ENCODE measurements at regions not wholly inside any gene's neighbourhood (a gene's known extent, or its start where the extent isn't known, plus 50 kb on each side); places are given as distances from the start of the nearest gene placed in this dataset.
A peak's percentile ranks its signal among the peaks of the same experiment; 100 is the strongest.

DNA sequence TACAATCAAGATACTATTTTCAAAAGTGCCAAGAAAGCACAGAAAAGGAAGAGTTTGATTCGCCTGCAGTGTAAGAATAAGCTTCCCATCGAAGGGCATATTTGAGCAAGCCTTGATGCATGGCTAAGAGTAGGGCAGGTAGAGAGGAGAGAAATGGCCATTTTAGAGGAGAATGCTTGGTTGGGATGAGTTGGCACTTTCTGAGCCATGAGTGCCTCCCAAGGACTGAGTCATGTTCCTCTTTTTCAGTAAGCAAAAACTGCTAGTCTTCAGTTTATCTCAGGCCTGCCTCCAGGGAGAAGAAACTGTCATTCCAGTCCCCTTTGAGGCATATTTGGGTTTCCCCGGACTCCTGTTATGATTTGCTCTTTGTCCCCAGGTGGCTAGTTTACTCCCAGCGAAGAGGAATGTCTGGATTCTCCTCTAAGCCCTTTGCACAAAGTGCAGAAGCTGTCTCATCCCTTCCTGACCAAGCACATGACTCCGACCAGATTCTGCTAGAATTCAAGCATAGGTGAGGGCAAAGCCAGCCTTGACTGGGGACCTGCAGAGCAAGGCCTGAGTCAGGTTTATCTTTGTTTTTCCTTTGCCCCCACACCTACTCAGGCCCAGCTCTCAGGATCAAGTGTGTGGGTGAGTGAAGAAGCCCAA, 115.2 kb downstream of the TTC32 start:
- H3K4me2 ChIP-seq (ENCODE audit: unreplicated experiment), result peak overlapping the region; percentile 49
- TF ChIP-seq EZH2 (IDR thresholded peaks at IDR 0.05; ENCODE audit: insufficient read depth, poor library complexity, severe bottlenecking), result no peak
- TF ChIP-seq EZH2phosphoT487 (IDR thresholded peaks at IDR 0.05; ENCODE audit: insufficient read depth, low read depth), result no peak
- DNase-seq, result peak; percentile 91

GRCh38 chr2:19785867-19786266, 115.9 kb downstream of the TTC32 start:
- H3K9me2 ChIP-seq (ENCODE audit: insufficient read depth), result no peaks in the 10 kb centered on the region
- H3K4me3 ChIP-seq, result no peak overlapping the region
- peak overlapping the region; percentile 71 for H3K9ac ChIP-seq
- no peaks in the 10 kb centered on the region for H3K79me2 ChIP-seq (ENCODE audit: insufficient read depth)
- peak overlapping the region; percentile 94 for H3K27ac ChIP-seq
- no peaks in the 10 kb centered on the region for H3K27me3 ChIP-seq (replicated peaks; ENCODE audit: insufficient read depth)
- H3K4me1 ChIP-seq (ENCODE audit: insufficient read depth), result peaks cover 22% of the 10 kb centered on the region
- H2AFZ ChIP-seq, result peak overlapping the region; percentile 47
- no peaks in the 10 kb centered on the region for H4K20me1 ChIP-seq (ENCODE audit: insufficient read depth)
- H3K36me3 ChIP-seq (ENCODE audit: low read depth), result no peaks in the 10 kb centered on the region
- no peak for TF ChIP-seq EZH2phosphoT487 (IDR thresholded peaks at IDR 0.05; ENCODE audit: insufficient read depth, low read depth)
- TF ChIP-seq EZH2 (IDR thresholded peaks at IDR 0.05; ENCODE audit: insufficient read depth, poor library complexity, severe bottlenecking), result no peak
- 86 to 87% methylated on average over 4 of the region's 4 CpGs for WGBS, 2 experiments (ENCODE audit: low coverage in 1 of 2, low lambda C conversion rate in 2 of 2, missing lambda C conversion rate in 2 of 2)
- peak; percentile 42 for DNase-seq
- peaks cover 18% of the 10 kb centered on the region for H3F3A ChIP-seq (ENCODE audit: insufficient read depth)
- H3K4me2 ChIP-seq (ENCODE audit: unreplicated experiment), result peak overlapping the region; percentile 49
- no peaks in the 10 kb centered on the region for H3K9me3 ChIP-seq (ENCODE audit: low read depth)
- in situ Hi-C loops (cut with MboI), result no loop called here

More for the DNA sequence above, 115.2 kb downstream of the TTC32 start:
- H3K27me3 ChIP-seq (replicated peaks; ENCODE audit: insufficient read depth), result no peaks in the 10 kb centered on the region
- WGBS, 2 experiments (ENCODE audit: low coverage in 1 of 2, low lambda C conversion rate in 2 of 2, missing lambda C conversion rate in 2 of 2), result 45 to 46% methylated on average over 5 of the region's 5 CpGs
- no peak overlapping the region for H3K4me3 ChIP-seq
- H3K9ac ChIP-seq, result peak overlapping the region; percentile 71
- peak overlapping the region; percentile 47 for H2AFZ ChIP-seq
- H3K79me2 ChIP-seq (ENCODE audit: insufficient read depth), result no peaks in the 10 kb centered on the region
- H3K36me3 ChIP-seq (ENCODE audit: low read depth), result no peaks in the 10 kb centered on the region
- H3K9me3 ChIP-seq (ENCODE audit: low read depth), result no peaks in the 10 kb centered on the region
- in situ Hi-C loops (cut with MboI), result no loop called here
- peaks cover 22% of the 10 kb centered on the region for H3K4me1 ChIP-seq (ENCODE audit: insufficient read depth)
- peak overlapping the region; percentile 94 for H3K27ac ChIP-seq
- H3F3A ChIP-seq (ENCODE audit: insufficient read depth), result peaks cover 18% of the 10 kb centered on the region
- no peaks in the 10 kb centered on the region for H3K9me2 ChIP-seq (ENCODE audit: insufficient read depth)
- no peaks in the 10 kb centered on the region for H4K20me1 ChIP-seq (ENCODE audit: insufficient read depth)

DNA sequence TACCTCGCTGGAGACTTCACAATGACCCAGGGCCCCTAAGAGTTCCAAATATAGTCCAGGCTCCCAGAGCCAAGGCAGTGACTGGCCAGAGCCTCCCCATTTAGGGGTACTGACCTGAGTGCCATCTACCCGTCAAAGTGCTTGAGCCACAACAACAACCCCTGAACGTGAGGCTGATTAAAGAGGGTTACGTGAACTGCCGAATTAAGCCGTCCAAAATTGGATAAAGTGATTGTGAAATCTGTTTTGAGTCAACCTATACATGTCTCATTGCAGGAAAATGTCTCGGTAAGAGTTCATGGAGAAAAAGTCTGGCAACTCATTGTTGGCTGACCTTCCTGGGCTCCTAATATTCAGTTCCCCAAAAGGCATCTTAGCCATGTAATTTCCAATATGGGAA, 116.3 kb downstream of the TTC32 start:
- Histone ChIP-seq H3K9me2 (ENCODE audit: insufficient read depth) (no peaks in the 10 kb centered on the region), H3F3A (ENCODE audit: insufficient read depth) (peaks cover 18% of the 10 kb centered on the region)

DNA sequence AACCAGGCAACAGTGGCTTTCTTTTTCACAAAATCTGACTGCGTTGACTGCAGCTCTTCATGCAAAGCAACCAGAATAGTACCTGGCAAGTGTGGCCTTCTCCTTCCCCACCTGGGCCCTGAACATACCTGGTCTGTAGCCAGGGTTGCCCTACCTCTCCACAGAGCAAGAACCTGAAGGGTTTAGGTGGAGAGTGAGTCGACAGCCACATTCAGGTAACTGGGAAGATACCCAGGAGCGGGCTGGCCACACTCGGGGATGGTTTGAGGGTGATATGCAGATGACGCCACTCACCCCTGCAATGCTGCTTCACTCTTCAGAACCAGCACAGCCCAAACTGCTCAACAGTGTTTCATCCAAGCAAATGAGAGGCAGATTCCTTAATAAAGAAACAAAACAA, 117.3 kb downstream of the TTC32 start:
- no peak overlapping the region for H3K9ac ChIP-seq
- in situ Hi-C loops (cut with MboI), result no loop called here
- H3F3A ChIP-seq (ENCODE audit: insufficient read depth), result peaks cover 18% of the 10 kb centered on the region
- H3K36me3 ChIP-seq (ENCODE audit: low read depth), result no peaks in the 10 kb centered on the region
- peaks cover 22% of the 10 kb centered on the region for H3K4me1 ChIP-seq (ENCODE audit: insufficient read depth)
- WGBS, 2 experiments (ENCODE audit: low coverage in 1 of 2, low lambda C conversion rate in 2 of 2, missing lambda C conversion rate in 2 of 2), result 90 to 93% methylated on average over 5 of the region's 5 CpGs
- H3K9me2 ChIP-seq (ENCODE audit: insufficient read depth), result no peaks in the 10 kb centered on the region
- no peak for TF ChIP-seq EZH2phosphoT487 (IDR thresholded peaks at IDR 0.05; ENCODE audit: insufficient read depth, low read depth)
- TF ChIP-seq EZH2 (IDR thresholded peaks at IDR 0.05; ENCODE audit: insufficient read depth, poor library complexity, severe bottlenecking), result no peak
- no peaks in the 10 kb centered on the region for H4K20me1 ChIP-seq (ENCODE audit: insufficient read depth)
- no peaks in the 10 kb centered on the region for H3K79me2 ChIP-seq (ENCODE audit: insufficient read depth)
- H3K9me3 ChIP-seq (ENCODE audit: low read depth), result no peaks in the 10 kb centered on the region
- no peak overlapping the region for H3K4me2 ChIP-seq (ENCODE audit: unreplicated experiment)
- no peak overlapping the region for H3K4me3 ChIP-seq
- DNase-seq, result no peak
- no peak overlapping the region for H2AFZ ChIP-seq
- no peaks in the 10 kb centered on the region for H3K27me3 ChIP-seq (replicated peaks; ENCODE audit: insufficient read depth)
- H3K27ac ChIP-seq, result no peak overlapping the region

More for the DNA sequence above, 116.3 kb downstream of the TTC32 start:
- Histone ChIP-seq H3K36me3 (ENCODE audit: low read depth) (no peaks in the 10 kb centered on the region), H3K27me3 (replicated peaks; ENCODE audit: insufficient read depth) (no peaks in the 10 kb centered on the region), H3K9ac (peak overlapping the region; percentile 71; the same call in 1 of the 2 replicates), H2AFZ (peak overlapping the region; percentile 47; the same call in 1 of the 2 replicates), H3K4me3 (no peak overlapping the region), H3K79me2 (ENCODE audit: insufficient read depth) (no peaks in the 10 kb centered on the region), H4K20me1 (ENCODE audit: insufficient read depth) (no peaks in the 10 kb centered on the region), H3K4me1 (ENCODE audit: insufficient read depth) (peaks cover 22% of the 10 kb centered on the region), H3K9me3 (ENCODE audit: low read depth) (no peaks in the 10 kb centered on the region), H3K4me2 (ENCODE audit: unreplicated experiment) (peak overlapping the region; percentile 49), H3K27ac (peak overlapping the region; percentile 94)
- WGBS, 2 experiments (ENCODE audit: low coverage in 1 of 2, low lambda C conversion rate in 2 of 2, missing lambda C conversion rate in 2 of 2), result 23 to 30% methylated on average over 7 of the region's 7 CpGs
- TF ChIP-seq EZH2phosphoT487 (IDR thresholded peaks at IDR 0.05; ENCODE audit: insufficient read depth, low read depth) (no peak), EZH2 (IDR thresholded peaks at IDR 0.05; ENCODE audit: insufficient read depth, poor library complexity, severe bottlenecking) (no peak)
- in situ Hi-C loops (cut with MboI), result no loop called here
- peak; percentile 83 for DNase-seq
